C4-2B (cell line): ENCODE measurements at regions not wholly inside any gene's neighbourhood (a gene's known extent, or its start where the extent isn't known, plus 50 kb on each side); places are given as distances from the start of the nearest gene placed in this dataset.

ENCODE experiments used
- CTCF ChIP-seq: fragments of 450-650 bp; conservative IDR thresholded peaks from 2 replicates; pipeline ENCODE4 v1.5.1; 2017; ENCODE audit warnings: mild to moderate bottlenecking
- ZFX ChIP-seq: fragments of 450-650 bp; IDR thresholded peaks from 2 replicates; pipeline ENCODE4 v1.6.1; 2017

- TF ChIP-seq CTCF (no peak), ZFX (no peak)
Observed at GRCh38 chr18:38851526-38851925, 1285.9 kb upstream of the CELF4 start.
